ENCODE measurements at regions not wholly inside any gene's neighbourhood (a gene's known extent, or its start where the extent isn't known, plus 50 kb on each side); places are given as distances from the start of the nearest gene placed in this dataset.

- H3F3A ChIP-seq (ENCODE audit: insufficient read depth, low read length), result no peaks in the 10 kb centered on the region
- H3K4me1 ChIP-seq (ENCODE audit: low read length), result no peaks in the 10 kb centered on the region
- TF ChIP-seq EZH2phosphoT487 (IDR thresholded peaks at IDR 0.05; ENCODE audit: low read length), result no peak
- no peak for TF ChIP-seq CTCF (IDR thresholded peaks at IDR 0.05; ENCODE audit: low read length)
- TF ChIP-seq EZH2 (optimal IDR thresholded peaks at IDR 0.05; ENCODE audit: low read depth, low read length), result no peak
- no peak overlapping the region for H3K9ac ChIP-seq (ENCODE audit: low read length)
- H3K4me2 ChIP-seq (ENCODE audit: low read depth, low read length), result no peak overlapping the region
- no peak for DNase-seq
- no peak overlapping the region for H3K4me3 ChIP-seq (ENCODE audit: low read length)
- H3K27me3 ChIP-seq (replicated peaks; ENCODE audit: insufficient read depth, low read length), result no peaks in the 10 kb centered on the region
- no peaks in the 10 kb centered on the region for H3K36me3 ChIP-seq (replicated peaks; ENCODE audit: insufficient read depth, low read length)
- no peak overlapping the region for H2AFZ ChIP-seq (ENCODE audit: low read length)
- H3K9me3 ChIP-seq (replicated peaks; ENCODE audit: insufficient read depth, low read length), result no peaks in the 10 kb centered on the region
- H3K9me2 ChIP-seq (replicated peaks; ENCODE audit: insufficient read depth, low read length), result no peaks in the 10 kb centered on the region
- H4K20me1 ChIP-seq (ENCODE audit: insufficient read depth, low read length), result no peaks in the 10 kb centered on the region
- H3K79me2 ChIP-seq (ENCODE audit: low read length), result no peaks in the 10 kb centered on the region
- H3K27ac ChIP-seq (ENCODE audit: low read length), result no peak overlapping the region
Observed at GRCh38 chr16:49049644-49050043, 232.0 kb downstream of the CBLN1 start.

GRCh38 chr16:49049191-49049590 is 232.4 kb downstream of the CBLN1 start:
- Histone ChIP-seq H3K79me2 (ENCODE audit: low read length) (no peaks in the 10 kb centered on the region), H3K9ac (ENCODE audit: low read length) (no peak overlapping the region), H3F3A (ENCODE audit: insufficient read depth, low read length) (no peaks in the 10 kb centered on the region), H3K27me3 (replicated peaks; ENCODE audit: insufficient read depth, low read length) (no peaks in the 10 kb centered on the region), H2AFZ (ENCODE audit: low read length) (no peak overlapping the region), H4K20me1 (ENCODE audit: insufficient read depth, low read length) (no peaks in the 10 kb centered on the region), H3K27ac (ENCODE audit: low read length) (no peak overlapping the region), H3K36me3 (replicated peaks; ENCODE audit: insufficient read depth, low read length) (no peaks in the 10 kb centered on the region), H3K4me2 (ENCODE audit: low read depth, low read length) (no peak overlapping the region), H3K4me3 (ENCODE audit: low read length) (no peak overlapping the region), H3K9me3 (replicated peaks; ENCODE audit: insufficient read depth, low read length) (no peaks in the 10 kb centered on the region), H3K4me1 (ENCODE audit: low read length) (no peaks in the 10 kb centered on the region), H3K9me2 (replicated peaks; ENCODE audit: insufficient read depth, low read length) (no peaks in the 10 kb centered on the region)
- no peak for TF ChIP-seq EZH2phosphoT487 (IDR thresholded peaks at IDR 0.05; ENCODE audit: low read length)
- no peak for DNase-seq

- Histone ChIP-seq H4K20me1 (ENCODE audit: insufficient read depth, low read length) (no peaks in the 10 kb centered on the region), H3K9ac (ENCODE audit: low read length) (no peak overlapping the region), H3K9me2 (replicated peaks; ENCODE audit: insufficient read depth, low read length) (no peaks in the 10 kb centered on the region), H3K27me3 (replicated peaks; ENCODE audit: insufficient read depth, low read length) (no peaks in the 10 kb centered on the region), H3K9me3 (replicated peaks; ENCODE audit: insufficient read depth, low read length) (no peaks in the 10 kb centered on the region), H2AFZ (ENCODE audit: low read length) (no peak overlapping the region), H3K4me1 (ENCODE audit: low read length) (no peaks in the 10 kb centered on the region), H3K79me2 (ENCODE audit: low read length) (no peaks in the 10 kb centered on the region), H3K27ac (ENCODE audit: low read length) (no peak overlapping the region), H3K4me3 (ENCODE audit: low read length) (no peak overlapping the region), H3F3A (ENCODE audit: insufficient read depth, low read length) (no peaks in the 10 kb centered on the region), H3K36me3 (replicated peaks; ENCODE audit: insufficient read depth, low read length) (no peaks in the 10 kb centered on the region), H3K4me2 (ENCODE audit: low read depth, low read length) (no peak overlapping the region)
- DNase-seq, result no peak
- TF ChIP-seq EZH2phosphoT487 (IDR thresholded peaks at IDR 0.05; ENCODE audit: low read length) (no peak), EZH2 (optimal IDR thresholded peaks at IDR 0.05; ENCODE audit: low read depth, low read length) (no peak), CTCF (IDR thresholded peaks at IDR 0.05; ENCODE audit: low read length) (no peak)
Observed at GRCh38 chr16:49048557-49048956, 233.1 kb downstream of the CBLN1 start.

GRCh38 chr16:49036126-49036525 is 245.5 kb downstream of the CBLN1 start:
- Histone ChIP-seq H3K9ac (ENCODE audit: low read length) (no peak overlapping the region), H3K27ac (ENCODE audit: low read length) (no peak overlapping the region), H3K36me3 (replicated peaks; ENCODE audit: insufficient read depth, low read length) (no peaks in the 10 kb centered on the region), H3K27me3 (replicated peaks; ENCODE audit: insufficient read depth, low read length) (no peaks in the 10 kb centered on the region), H4K20me1 (ENCODE audit: insufficient read depth, low read length) (no peaks in the 10 kb centered on the region), H3K9me3 (replicated peaks; ENCODE audit: insufficient read depth, low read length) (no peaks in the 10 kb centered on the region), H3F3A (ENCODE audit: insufficient read depth, low read length) (no peaks in the 10 kb centered on the region), H3K4me3 (ENCODE audit: low read length) (no peak overlapping the region), H3K4me2 (ENCODE audit: low read depth, low read length) (no peak overlapping the region), H2AFZ (ENCODE audit: low read length) (no peak overlapping the region), H3K79me2 (ENCODE audit: low read length) (no peaks in the 10 kb centered on the region), H3K4me1 (ENCODE audit: low read length) (no peaks in the 10 kb centered on the region), H3K9me2 (replicated peaks; ENCODE audit: insufficient read depth, low read length) (no peaks in the 10 kb centered on the region)
- no peak for TF ChIP-seq CTCF (IDR thresholded peaks at IDR 0.05; ENCODE audit: low read length)
- no peak for TF ChIP-seq EZH2 (optimal IDR thresholded peaks at IDR 0.05; ENCODE audit: low read depth, low read length)
- no peak for TF ChIP-seq EZH2phosphoT487 (IDR thresholded peaks at IDR 0.05; ENCODE audit: low read length)
- DNase-seq, result no peak
